NCI-H524 (cell line): ENCODE measurements at regions not wholly inside any gene's neighbourhood (a gene's known extent, or its start where the extent isn't known, plus 50 kb on each side); places are given as distances from the start of the nearest gene placed in this dataset.
A peak's percentile ranks its signal among the peaks of the same experiment; 100 is the strongest.
"Not testable (repeated sequence)": the region's sequence is repeated elsewhere in the genome, so short reads cannot be mapped to it uniquely, and the experiment has no call there.

Source experiments
- DNase-seq, 2 experiments: peaks; one replicate each; lab custom pipeline; 2025; lab: John Stamatoyannopoulos, UW

DNA sequence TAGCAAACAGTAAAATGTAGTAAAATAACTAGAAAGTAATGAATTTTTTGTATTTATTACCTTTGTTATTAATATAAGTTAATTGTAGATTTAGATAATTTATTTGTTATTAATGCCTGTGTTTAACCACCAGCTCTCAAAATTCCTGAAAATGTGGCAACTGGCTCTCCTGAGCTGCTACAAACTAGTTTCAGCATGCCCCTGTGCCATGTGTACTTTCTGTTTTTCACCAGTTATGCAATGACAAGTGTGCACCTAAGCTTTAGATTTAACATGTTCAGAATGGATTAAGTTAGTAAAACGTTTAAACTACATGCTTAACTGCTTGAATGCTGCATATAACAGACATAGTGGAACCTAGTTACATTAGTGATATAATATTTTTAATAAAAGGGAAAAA, 88.1 kb downstream of the POSTN start:
- no peak for DNase-seq

GRCh38 chr13:37505531-37505930, 93.0 kb downstream of the POSTN start:
- DNase-seq, result no peak

DNA sequence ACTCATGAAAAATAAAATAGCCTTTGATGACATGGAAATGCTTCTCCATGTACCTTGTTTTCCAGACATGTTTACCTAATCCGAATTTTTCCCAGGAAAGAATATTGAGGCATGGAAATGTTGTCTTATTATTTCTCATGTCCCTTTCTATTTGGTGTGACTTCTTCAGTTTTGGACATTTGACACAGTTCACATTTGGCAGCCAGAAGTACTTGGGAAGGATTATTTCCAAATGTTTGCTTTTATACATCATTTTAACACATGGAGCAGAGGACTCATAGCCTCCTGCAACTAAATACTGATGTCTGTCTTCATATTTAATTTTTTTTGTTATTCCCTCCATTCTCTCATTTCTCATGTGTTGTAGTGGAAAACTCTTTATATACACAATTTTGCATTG, 94.3 kb downstream of the POSTN start:
- DNase-seq, result no peak

GRCh38 chr13:37503287-37503686, 95.3 kb downstream of the POSTN start:
- DNase-seq, result no peak

DNA sequence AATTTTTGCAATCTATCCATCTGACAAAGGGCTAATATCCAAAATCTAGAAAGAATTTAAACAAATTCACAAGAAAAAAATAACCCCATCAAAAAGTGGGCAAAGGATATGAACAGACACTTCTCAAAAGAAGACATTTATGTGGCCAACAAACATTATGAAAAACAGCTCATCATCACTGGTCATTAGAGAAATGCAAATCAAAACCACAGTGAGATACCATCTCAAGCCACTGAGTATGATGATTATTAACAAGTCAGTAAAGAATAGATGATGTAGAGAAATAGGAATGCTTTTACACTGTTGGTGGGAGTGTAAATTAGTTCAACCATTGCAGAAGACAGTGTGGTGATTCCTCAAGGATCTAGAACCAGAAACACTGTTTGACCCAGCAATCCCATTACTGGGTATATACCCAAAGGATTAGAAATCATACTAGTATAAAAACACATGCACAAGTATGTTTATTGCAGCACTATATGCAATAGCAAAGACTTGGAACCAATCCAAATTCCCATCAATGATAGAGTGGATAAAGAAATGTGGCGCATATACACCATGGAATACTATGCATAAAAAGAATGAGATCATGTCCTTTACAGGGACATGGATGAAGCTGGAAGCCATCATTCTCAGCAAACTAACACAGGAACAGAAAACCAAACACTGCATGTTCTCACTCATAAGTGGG, 96.1 kb downstream of the POSTN start:
- not testable (repeated sequence) for DNase-seq

GRCh38 chr13:37501187-37501586, 97.4 kb downstream of the POSTN start:
- DNase-seq, result no peak

DNA sequence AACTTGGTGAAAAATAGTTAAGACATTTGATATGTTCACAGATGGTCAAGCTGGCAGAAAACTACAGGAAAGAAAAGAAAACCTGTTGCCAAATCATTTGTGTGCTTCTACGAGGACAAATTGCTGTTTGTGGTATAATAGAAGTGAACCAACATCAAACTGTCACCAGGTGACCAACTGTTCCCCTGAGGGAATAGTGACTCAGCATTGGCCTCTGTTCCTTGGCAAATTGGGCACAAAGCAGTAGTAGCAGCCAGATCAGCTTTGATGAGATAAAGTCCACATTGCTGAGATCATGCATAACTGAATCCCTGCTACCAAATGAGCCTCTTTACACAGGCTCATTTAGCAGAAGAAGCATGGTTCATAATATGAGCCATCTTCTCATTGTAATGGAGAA, 103.5 kb downstream of the POSTN start:
- DNase-seq, result peak in 1 of 2 experiments; percentile 63

- no peak for DNase-seq
Measured at GRCh38 chr13:37493775-37494174, 104.8 kb downstream of the POSTN start.

DNA sequence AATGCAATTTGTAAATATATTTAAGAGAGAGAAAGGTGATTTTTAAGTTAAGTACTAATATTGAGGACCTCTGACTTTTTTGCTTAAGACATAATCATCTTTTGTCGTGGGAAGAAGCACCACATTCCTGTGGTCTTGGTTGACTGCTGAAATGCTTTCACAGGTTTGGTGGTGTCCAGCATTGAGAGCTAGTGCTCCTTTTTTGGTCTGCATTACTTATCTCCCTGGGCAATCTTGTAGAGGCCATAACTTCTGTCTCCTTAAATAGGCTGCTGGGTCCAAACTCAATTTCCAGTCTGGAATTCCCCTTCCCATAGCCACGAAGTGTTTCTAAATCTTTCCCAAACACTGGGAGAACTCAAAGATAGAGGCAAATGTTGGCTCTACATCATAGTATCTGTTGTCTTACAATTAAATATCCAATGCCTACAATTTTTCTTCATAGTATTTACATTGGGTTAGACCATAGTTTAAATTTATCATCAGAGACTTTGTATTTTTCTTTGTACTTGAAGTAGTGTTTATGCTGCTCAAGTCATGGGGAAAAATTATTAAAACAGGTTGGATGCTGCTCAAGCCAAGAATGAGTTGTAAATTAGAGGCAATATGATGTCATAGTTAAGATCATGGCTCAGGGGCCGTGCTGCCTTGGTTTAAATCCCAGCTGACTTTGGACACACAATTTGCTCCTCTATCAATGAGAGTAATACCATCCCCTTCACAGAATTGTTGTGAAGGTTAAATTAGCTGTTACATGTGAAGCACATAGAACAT, 105.6 kb downstream of the POSTN start:
- no peak for DNase-seq

DNA sequence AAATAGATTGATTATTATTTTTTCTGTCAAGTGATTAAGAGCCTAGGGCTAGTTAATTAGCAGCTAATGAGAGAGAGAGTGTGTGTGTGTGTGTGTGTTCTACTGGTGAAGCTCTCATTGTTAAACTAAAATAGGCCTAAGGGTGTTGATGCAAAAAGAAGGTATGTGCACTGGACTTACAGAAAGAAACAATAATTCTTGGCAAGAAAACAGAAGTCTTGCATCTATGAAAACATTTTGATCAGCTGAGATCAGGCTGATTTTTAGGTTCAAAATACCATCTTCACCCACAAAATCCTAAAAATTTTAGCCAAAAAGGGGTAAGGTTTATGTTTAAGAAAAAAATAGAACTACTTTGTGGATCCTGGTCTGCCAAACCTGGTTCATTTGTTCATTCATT, 106.5 kb downstream of the POSTN start:
- DNase-seq, result no peak

- DNase-seq, result no peak
Measured at GRCh38 chr13:37491661-37492060, 106.9 kb downstream of the POSTN start.

DNA sequence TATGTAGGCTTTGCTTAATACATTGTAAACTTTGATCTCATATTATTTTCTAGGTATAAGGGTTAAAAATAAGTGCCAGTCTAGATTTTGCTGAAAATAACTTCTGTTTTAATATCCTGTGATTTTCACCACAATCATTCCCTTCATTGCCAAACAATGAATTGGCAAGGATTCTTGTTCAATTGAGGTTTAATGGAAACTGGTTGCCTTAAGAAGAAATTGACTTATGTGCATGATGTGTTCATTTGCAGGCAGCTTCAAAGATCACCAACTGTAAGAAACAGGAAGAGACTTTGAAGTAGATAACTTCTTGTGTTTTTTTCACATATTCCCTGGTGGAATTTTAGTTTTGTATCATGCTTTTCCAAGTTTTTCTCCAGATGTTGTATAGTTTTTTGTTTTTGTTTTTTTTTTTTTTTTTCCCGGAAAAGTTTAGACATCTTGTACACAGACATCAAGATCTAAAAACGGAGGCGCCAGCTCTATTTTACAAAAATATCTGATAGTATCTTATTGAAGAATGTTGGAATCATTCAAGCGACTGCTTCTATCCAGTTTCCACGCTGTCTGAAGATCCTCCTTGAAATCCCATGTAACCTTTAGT, 108.3 kb downstream of the POSTN start:
- DNase-seq, result no peak

DNA sequence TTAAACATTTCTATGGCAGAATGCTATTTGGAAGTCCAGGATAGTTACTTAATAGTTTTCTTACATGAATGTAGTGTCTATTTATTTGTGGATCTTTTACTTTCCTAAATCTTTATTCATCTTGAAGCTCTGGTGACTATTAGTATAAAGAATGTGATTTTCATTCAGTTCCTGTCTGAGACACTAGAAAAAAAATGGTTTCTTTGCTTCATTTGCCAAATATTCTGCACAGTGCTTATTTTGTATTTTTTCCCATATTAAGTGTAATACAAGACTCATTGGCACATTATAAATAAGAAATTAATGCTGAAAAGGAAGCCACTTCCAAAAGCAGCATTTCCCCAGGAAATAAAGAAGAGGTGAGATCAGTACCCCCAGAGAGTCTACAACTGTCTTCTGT, 109.8 kb downstream of the POSTN start:
- no peak for DNase-seq

DNA sequence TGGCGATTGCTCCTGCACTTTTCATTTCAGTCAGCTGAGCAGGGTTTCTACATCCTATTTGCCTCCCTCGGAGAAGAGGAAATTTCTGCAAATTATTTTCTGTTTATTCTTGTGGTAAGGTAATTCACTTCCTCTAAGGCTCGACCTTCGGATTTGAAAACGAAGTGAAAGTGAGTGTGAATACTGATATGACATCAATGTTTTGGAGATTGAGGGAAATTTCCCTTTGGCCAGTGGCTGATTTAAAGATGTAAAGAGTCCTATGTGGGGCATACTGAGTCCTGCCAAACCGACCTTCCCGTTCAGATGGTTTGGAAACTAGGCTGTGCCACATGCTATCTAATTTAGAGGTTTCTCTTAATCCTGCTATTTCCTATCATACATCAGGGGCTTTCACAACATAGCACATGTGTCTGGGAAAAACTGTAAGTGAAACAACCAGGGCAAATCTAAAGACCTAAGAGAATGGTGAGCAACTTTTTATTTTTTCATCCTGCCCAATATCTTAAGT, 112.3 kb downstream of the POSTN start:
- no peak for DNase-seq

GRCh38 chr13:37485756-37486155, 112.8 kb downstream of the POSTN start:
- no peak for DNase-seq

- no peak for DNase-seq
Measured at GRCh38 chr13:37484056-37484455, 114.5 kb downstream of the POSTN start.

GRCh38 chr13:37482331-37482730, 116.2 kb downstream of the POSTN start:
- no peak for DNase-seq

- DNase-seq, result no peak
Measured at GRCh38 chr13:37481885-37482227, 116.7 kb downstream of the POSTN start.

- DNase-seq, result no peak
Measured at GRCh38 chr13:37481011-37481884, 117.3 kb downstream of the POSTN start.

GRCh38 chr13:37479916-37480315, 118.7 kb downstream of the POSTN start:
- DNase-seq, result no peak

- DNase-seq, result no peak
Measured at GRCh38 chr13:37476874-37477273, 121.7 kb downstream of the POSTN start.

DNA sequence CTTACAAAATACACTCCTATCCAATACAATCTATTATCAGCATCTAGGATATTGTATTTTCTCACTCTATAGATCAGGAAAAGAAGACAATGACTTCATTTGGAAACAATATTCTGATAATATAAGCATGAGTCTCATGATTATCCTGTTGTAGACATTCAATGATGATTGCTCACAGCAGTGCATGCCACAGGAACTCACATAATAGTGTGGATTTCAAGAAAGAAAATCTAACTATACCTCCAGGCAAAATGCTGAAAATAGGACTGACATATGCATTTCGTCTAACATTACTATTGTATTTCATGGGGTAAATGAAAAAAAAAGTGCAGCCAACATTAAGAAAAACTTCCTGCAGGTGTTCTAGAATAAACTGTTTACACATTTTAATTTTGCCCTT, 122.6 kb downstream of the POSTN start:
- DNase-seq, result no peak
